ENCODE measurements at regions not wholly inside any gene's neighbourhood (a gene's known extent, or its start where the extent isn't known, plus 50 kb on each side); places are given as distances from the start of the nearest gene placed in this dataset.
A peak's percentile ranks its signal among the peaks of the same experiment; 100 is the strongest.

GRCh38 chr3:72011485-72011884 is 226.5 kb upstream of the PROK2 start:
- no peaks in the 10 kb centered on the region for H3K9me3 ChIP-seq (replicated peaks; ENCODE audit: control insufficient read depth, low read depth, low read length)
- no peaks in the 10 kb centered on the region for H3K36me3 ChIP-seq (ENCODE audit: control insufficient read depth, insufficient read depth, low read length)
- no peak for DNase-seq
- H3K4me1 ChIP-seq (ENCODE audit: control insufficient read depth, insufficient read depth, low read length), result peaks cover 5% of the 10 kb centered on the region
- no peak overlapping the region for H3K27ac ChIP-seq (ENCODE audit: low read length)
- peaks cover 6% of the 10 kb centered on the region for H3K27me3 ChIP-seq (ENCODE audit: control insufficient read depth, insufficient read depth, low read length)
- WGBS (ENCODE audit: insufficient coverage), result 63% methylated on average over 2 of the region's 4 CpGs
- no peak overlapping the region for H3K4me3 ChIP-seq (ENCODE audit: low read length)

- Histone ChIP-seq H3K27me3 (ENCODE audit: control insufficient read depth, insufficient read depth, low read length) (peaks cover 6% of the 10 kb centered on the region), H3K27ac (ENCODE audit: low read length) (no peak overlapping the region), H3K36me3 (ENCODE audit: control insufficient read depth, insufficient read depth, low read length) (no peaks in the 10 kb centered on the region), H3K4me1 (ENCODE audit: control insufficient read depth, insufficient read depth, low read length) (peaks cover 5% of the 10 kb centered on the region), H3K9me3 (replicated peaks; ENCODE audit: control insufficient read depth, low read depth, low read length) (no peaks in the 10 kb centered on the region), H3K4me3 (ENCODE audit: low read length) (no peak overlapping the region)
- WGBS (ENCODE audit: insufficient coverage), result 37% methylated on average over 2 of the region's 8 CpGs
- DNase-seq, result peak; percentile 35
These were observed 225.0 kb upstream of the PROK2 start for GRCh38 chr3:72009851-72010443.

GRCh38 chr3:72008226-72008996 is 223.5 kb upstream of the PROK2 start:
- no peak for DNase-seq
- Histone ChIP-seq H3K9me3 (replicated peaks; ENCODE audit: control insufficient read depth, low read depth, low read length) (no peaks in the 10 kb centered on the region), H3K27me3 (ENCODE audit: control insufficient read depth, insufficient read depth, low read length) (peaks cover 6% of the 10 kb centered on the region), H3K4me3 (ENCODE audit: low read length) (no peak overlapping the region), H3K36me3 (ENCODE audit: control insufficient read depth, insufficient read depth, low read length) (no peaks in the 10 kb centered on the region), H3K4me1 (ENCODE audit: control insufficient read depth, insufficient read depth, low read length) (peaks cover 5% of the 10 kb centered on the region), H3K27ac (ENCODE audit: low read length) (no peak overlapping the region)
- WGBS (ENCODE audit: insufficient coverage), result 66% methylated on average over 2 of the region's 5 CpGs

GRCh38 chr3:72006631-72007556 is 221.9 kb upstream of the PROK2 start:
- Histone ChIP-seq H3K27ac (ENCODE audit: low read length) (no peak overlapping the region), H3K4me3 (ENCODE audit: low read length) (no peak overlapping the region), H3K4me1 (ENCODE audit: control insufficient read depth, insufficient read depth, low read length) (peaks cover 5% of the 10 kb centered on the region), H3K27me3 (ENCODE audit: control insufficient read depth, insufficient read depth, low read length) (peaks cover 6% of the 10 kb centered on the region), H3K9me3 (replicated peaks; ENCODE audit: control insufficient read depth, low read depth, low read length) (no peaks in the 10 kb centered on the region), H3K36me3 (ENCODE audit: control insufficient read depth, insufficient read depth, low read length) (no peaks in the 10 kb centered on the region)
- 95% methylated on average over 4 of the region's 12 CpGs for WGBS (ENCODE audit: insufficient coverage)
- no peak for DNase-seq

- H3K27ac ChIP-seq (ENCODE audit: low read length), result no peak overlapping the region
- H3K4me3 ChIP-seq (ENCODE audit: low read length), result no peak overlapping the region
- H3K27me3 ChIP-seq (ENCODE audit: control insufficient read depth, insufficient read depth, low read length), result no peaks in the 10 kb centered on the region
- WGBS (ENCODE audit: insufficient coverage), result 75% methylated on average over 1 of the region's 5 CpGs
- H3K36me3 ChIP-seq (ENCODE audit: control insufficient read depth, insufficient read depth, low read length), result no peaks in the 10 kb centered on the region
- DNase-seq, result no peak
- H3K4me1 ChIP-seq (ENCODE audit: control insufficient read depth, insufficient read depth, low read length), result peaks cover 3% of the 10 kb centered on the region
- no peaks in the 10 kb centered on the region for H3K9me3 ChIP-seq (replicated peaks; ENCODE audit: control insufficient read depth, low read depth, low read length)
These were observed 219.9 kb upstream of the PROK2 start for GRCh38 chr3:72004749-72005292.

GRCh38 chr3:72003936-72004335 is 219.0 kb upstream of the PROK2 start:
- no peaks in the 10 kb centered on the region for H3K9me3 ChIP-seq (replicated peaks; ENCODE audit: control insufficient read depth, low read depth, low read length)
- H3K27ac ChIP-seq (ENCODE audit: low read length), result no peak overlapping the region
- no peak overlapping the region for H3K4me3 ChIP-seq (ENCODE audit: low read length)
- no peak for DNase-seq
- H3K27me3 ChIP-seq (ENCODE audit: control insufficient read depth, insufficient read depth, low read length), result no peaks in the 10 kb centered on the region
- no CpG with 5 or more reads among the region's 2 CpGs for WGBS (ENCODE audit: insufficient coverage)
- no peaks in the 10 kb centered on the region for H3K36me3 ChIP-seq (ENCODE audit: control insufficient read depth, insufficient read depth, low read length)
- H3K4me1 ChIP-seq (ENCODE audit: control insufficient read depth, insufficient read depth, low read length), result no peaks in the 10 kb centered on the region

- 64% methylated on average over 3 of the region's 3 CpGs for WGBS (ENCODE audit: insufficient coverage)
- H3K36me3 ChIP-seq (ENCODE audit: control insufficient read depth, insufficient read depth, low read length), result no peaks in the 10 kb centered on the region
These were observed 216.8 kb upstream of the PROK2 start for GRCh38 chr3:72001758-72002157.

GRCh38 chr3:71998995-71999673 is 214.2 kb upstream of the PROK2 start:
- H3K4me1 ChIP-seq (ENCODE audit: control insufficient read depth, insufficient read depth, low read length), result no peaks in the 10 kb centered on the region
- no peak overlapping the region for H3K4me3 ChIP-seq (ENCODE audit: low read length)
- H3K27me3 ChIP-seq (ENCODE audit: control insufficient read depth, insufficient read depth, low read length), result peaks cover 3% of the 10 kb centered on the region
- no peaks in the 10 kb centered on the region for H3K9me3 ChIP-seq (replicated peaks; ENCODE audit: control insufficient read depth, low read depth, low read length)
- no peak for DNase-seq
- no peak overlapping the region for H3K27ac ChIP-seq (ENCODE audit: low read length)
- WGBS (ENCODE audit: insufficient coverage), result no CpG with 5 or more reads among the region's 3 CpGs
- H3K36me3 ChIP-seq (ENCODE audit: control insufficient read depth, insufficient read depth, low read length), result no peaks in the 10 kb centered on the region

More at GRCh38 chr3:72001758-72002157, 216.8 kb upstream of the PROK2 start:
- Histone ChIP-seq H3K4me3 (ENCODE audit: low read length) (no peak overlapping the region), H3K27ac (ENCODE audit: low read length) (no peak overlapping the region), H3K9me3 (replicated peaks; ENCODE audit: control insufficient read depth, low read depth, low read length) (no peaks in the 10 kb centered on the region), H3K4me1 (ENCODE audit: control insufficient read depth, insufficient read depth, low read length) (no peaks in the 10 kb centered on the region), H3K27me3 (ENCODE audit: control insufficient read depth, insufficient read depth, low read length) (no peaks in the 10 kb centered on the region)
- no peak for DNase-seq

- Histone ChIP-seq H3K4me1 (ENCODE audit: control insufficient read depth, insufficient read depth, low read length) (no peaks in the 10 kb centered on the region), H3K27ac (ENCODE audit: low read length) (no peak overlapping the region), H3K9me3 (replicated peaks; ENCODE audit: control insufficient read depth, low read depth, low read length) (no peaks in the 10 kb centered on the region), H3K4me3 (ENCODE audit: low read length) (no peak overlapping the region), H3K27me3 (ENCODE audit: control insufficient read depth, insufficient read depth, low read length) (peaks cover 3% of the 10 kb centered on the region), H3K36me3 (ENCODE audit: control insufficient read depth, insufficient read depth, low read length) (no peaks in the 10 kb centered on the region)
- WGBS (ENCODE audit: insufficient coverage), result 100% methylated on average over 1 of the region's 4 CpGs
- DNase-seq, result no peak
These were observed 212.2 kb upstream of the PROK2 start for GRCh38 chr3:71997066-71997653.

Data from muscle of leg (tissue), 3 donors.